Small intestine (tissue), 7 donors: ENCODE measurements at regions not wholly inside any gene's neighbourhood (a gene's known extent, or its start where the extent isn't known, plus 50 kb on each side); places are given as distances from the start of the nearest gene placed in this dataset.

Source experiments
- DNase-seq, 2 donors: peaks; one replicate each; pipeline versions ENCODE4 v3.0.0 to v3.0.0-alpha.2; 2013
- FAIRE-seq: peaks from 2 replicates; lab custom pipeline; 2012; peaks lifted over from hg19 to GRCh38; lab: Jason Lieb, UNC
- H3K27ac ChIP-seq, 3 donors: one replicate each; pipeline ENCODE4 v1.5.1; 2013; ENCODE audit warnings: low read length in 2 of 3, mild to moderate bottlenecking in 2 of 3, control low read depth in 1 of 3, inconsistent platforms in 1 of 3, low read depth in 1 of 3, moderate library complexity in 1 of 3
- H3K27me3 ChIP-seq, 3 donors: one replicate each; pipeline ENCODE4 v1.6.1; 2013; ENCODE audit warnings: low read length in 3 of 3, inconsistent platforms in 1 of 3; ENCODE audit not compliant: control insufficient read depth in 3 of 3, insufficient read depth in 3 of 3
- H3K36me3 ChIP-seq, 3 donors: one replicate each; pipeline ENCODE4 v1.6.1; 2013; ENCODE audit warnings: low read length in 3 of 3, inconsistent platforms in 1 of 3, low read depth in 1 of 3, mild to moderate bottlenecking in 1 of 3, moderate library complexity in 1 of 3; ENCODE audit not compliant: control insufficient read depth in 3 of 3, insufficient read depth in 2 of 3
- H3K4me1 ChIP-seq, 3 donors: one replicate each; pipeline ENCODE4 v1.6.1; 2013; ENCODE audit warnings: low read length in 2 of 3, inconsistent platforms in 1 of 3, low read depth in 1 of 3, mild to moderate bottlenecking in 1 of 3, moderate library complexity in 1 of 3; ENCODE audit not compliant: control insufficient read depth in 3 of 3, insufficient read depth in 2 of 3
- H3K4me3 ChIP-seq, 3 donors: one replicate each; pipeline ENCODE4 v1.5.1; 2013; ENCODE audit warnings: low read length in 3 of 3, control low read depth in 1 of 3, inconsistent platforms in 1 of 3, low read depth in 1 of 3, mild to moderate bottlenecking in 1 of 3, moderate library complexity in 1 of 3
- H3K9me3 ChIP-seq, 2 donors: one replicate each; pipeline ENCODE4 v1.6.1; 2013; ENCODE audit warnings: low read depth in 1 of 2, low read length in 1 of 2; ENCODE audit not compliant: control insufficient read depth in 2 of 2, insufficient read depth in 1 of 2
- WGBS, 3 donors: extraction: QIAGEN DNeasy Blood & Tissue Kit; methylation state at CpG; one replicate each; pipeline ENCODE4 v1.1.7; 2013; 5-methylcytosine and 5-hydroxymethylcytosine counted together
- donor health status: healthy with polysubstance abuse.
- donor health status: control.
- donor health status: control.
- donor health status: Bipolar disorder and iron deficiency.
- donor health status: healthy.

GRCh38 chr2:180258579-180258978, 251.5 kb upstream of the CWC22 start:
- Histone ChIP-seq H3K4me3 (no peak overlapping the region), H3K4me1 (no peaks in the 10 kb centered on the region), H3K36me3 (no peaks in the 10 kb centered on the region), H3K27ac (no peak overlapping the region), H3K9me3 (peaks cover 0 to 3% of the 10 kb centered on the region in 2 donors), H3K27me3 (no peaks in the 10 kb centered on the region)
- FAIRE-seq (no peak), DNase-seq (no peak)
- WGBS, 3 donors, result 40 to 71% (median 68%) methylated on average over 1 of the region's 1 CpG

GRCh38 chr2:180258041-180258537, 251.0 kb upstream of the CWC22 start:
- H3K27me3 ChIP-seq, result no peaks in the 10 kb centered on the region
- peaks cover 0 to 3% of the 10 kb centered on the region in 2 donors for H3K9me3 ChIP-seq
- H3K4me1 ChIP-seq, result no peaks in the 10 kb centered on the region
- no peak overlapping the region for H3K27ac ChIP-seq
- FAIRE-seq (no peak), DNase-seq (no peak)
- H3K36me3 ChIP-seq, result no peaks in the 10 kb centered on the region
- H3K4me3 ChIP-seq, result no peak overlapping the region

GRCh38 chr2:180257247-180257646, 250.2 kb upstream of the CWC22 start:
- DNase-seq, result no peak
- Histone ChIP-seq H3K27me3 (no peaks in the 10 kb centered on the region), H3K36me3 (no peaks in the 10 kb centered on the region), H3K4me3 (no peak overlapping the region), H3K9me3 (peaks cover 0 to 3% of the 10 kb centered on the region in 2 donors), H3K4me1 (no peaks in the 10 kb centered on the region), H3K27ac (no peak overlapping the region)
- FAIRE-seq, result no peak
- WGBS, 3 donors, result 77 to 84% (median 82%) methylated on average over 5 of the region's 5 CpGs

- no peak overlapping the region for H3K27ac ChIP-seq
- FAIRE-seq (no peak), DNase-seq (no peak)
- 45 to 77% (median 75%) methylated on average over 1 of the region's 1 CpG for WGBS, 3 donors
- H3K36me3 ChIP-seq, result no peaks in the 10 kb centered on the region
- H3K9me3 ChIP-seq, result peaks cover 0 to 3% of the 10 kb centered on the region in 2 donors
- H3K4me1 ChIP-seq, result no peaks in the 10 kb centered on the region
- no peaks in the 10 kb centered on the region for H3K27me3 ChIP-seq
- no peak overlapping the region for H3K4me3 ChIP-seq
These were observed 248.9 kb upstream of the CWC22 start for GRCh38 chr2:180255981-180256380.

- no peaks in the 10 kb centered on the region for H3K9me3 ChIP-seq
- no peaks in the 10 kb centered on the region for H3K36me3 ChIP-seq
- H3K4me3 ChIP-seq, result no peak overlapping the region
- H3K4me1 ChIP-seq, result no peaks in the 10 kb centered on the region
- 10 to 41% (median 20%) methylated on average over 1 of the region's 1 CpG for WGBS, 3 donors
- H3K27me3 ChIP-seq, result no peaks in the 10 kb centered on the region
- H3K27ac ChIP-seq, result no peak overlapping the region
- FAIRE-seq, result no peak
- no peak for DNase-seq
These were observed 247.8 kb upstream of the CWC22 start for GRCh38 chr2:180254872-180255271.

- DNase-seq (no peak), FAIRE-seq (no peak)
- Histone ChIP-seq H3K27ac (no peak overlapping the region), H3K4me1 (no peaks in the 10 kb centered on the region), H3K4me3 (no peak overlapping the region), H3K9me3 (no peaks in the 10 kb centered on the region), H3K27me3 (no peaks in the 10 kb centered on the region), H3K36me3 (no peaks in the 10 kb centered on the region)
- WGBS, 3 donors, result 60 to 62% (median 60%) methylated on average over 2 of the region's 2 CpGs
These were observed 240.6 kb upstream of the CWC22 start for GRCh38 chr2:180247658-180248057.

- WGBS, 3 donors, result 29 to 50% (median 38%) methylated on average over 2 of the region's 2 CpGs
- no peak overlapping the region for H3K4me3 ChIP-seq
- no peaks in the 10 kb centered on the region for H3K36me3 ChIP-seq
- H3K27me3 ChIP-seq, result no peaks in the 10 kb centered on the region
- FAIRE-seq (no peak), DNase-seq (no peak)
- H3K27ac ChIP-seq, result no peak overlapping the region
- no peaks in the 10 kb centered on the region for H3K9me3 ChIP-seq
- no peaks in the 10 kb centered on the region for H3K4me1 ChIP-seq
These were observed 239.2 kb upstream of the CWC22 start for GRCh38 chr2:180246268-180246667.

GRCh38 chr2:180240774-180241173, 233.7 kb upstream of the CWC22 start:
- Histone ChIP-seq H3K36me3 (no peaks in the 10 kb centered on the region), H3K27ac (no peak overlapping the region), H3K4me1 (no peaks in the 10 kb centered on the region), H3K4me3 (no peak overlapping the region), H3K27me3 (no peaks in the 10 kb centered on the region), H3K9me3 (no peaks in the 10 kb centered on the region)
- FAIRE-seq (no peak), DNase-seq (no peak)

- no peaks in the 10 kb centered on the region for H3K4me1 ChIP-seq
- no peak overlapping the region for H3K4me3 ChIP-seq
- FAIRE-seq, result no peak
These were observed 231.6 kb upstream of the CWC22 start for GRCh38 chr2:180238729-180239128.

More at GRCh38 chr2:180238729-180239128, 231.6 kb upstream of the CWC22 start:
- H3K9me3 ChIP-seq, result no peaks in the 10 kb centered on the region
- 86 to 89% (median 89%) methylated on average over 8 of the region's 8 CpGs for WGBS, 3 donors
- H3K36me3 ChIP-seq, result no peaks in the 10 kb centered on the region
- H3K27ac ChIP-seq, result no peak overlapping the region
- DNase-seq, result no peak
- no peaks in the 10 kb centered on the region for H3K27me3 ChIP-seq
